ENCODE measurements at regions not wholly inside any gene's neighbourhood (a gene's known extent, or its start where the extent isn't known, plus 50 kb on each side); places are given as distances from the start of the nearest gene placed in this dataset.

GRCh38 chr17:17422217-17422610 is 54.6 kb upstream of the MED9 start:
- 5% methylated on average over 3 of the region's 5 CpGs for WGBS (ENCODE audit: insufficient coverage, low coverage, missing lambda C conversion rate)
- POLR2A ChIA-PET = interaction anchor here (0.7 kb wide), 1 partner anchor 13 kb away, joined by 3 read pairs; no protein-coding TSS in a partner anchor
- H3K4me1 ChIP-seq (replicated peaks in 1 of 2; ENCODE audit: control insufficient read depth in 2 of 2, insufficient read depth in 2 of 2, low read length in 2 of 2) = peaks cover 4 to 28% of the 10 kb centered on the region in 2 experiments; a peak in 4 of 5 replicates

More at GRCh38 chr17:17422217-17422610, 54.6 kb upstream of the MED9 start:
- H3K4me3 ChIP-seq = no peak overlapping the region
- TF ChIP-seq E2F1 (CRISPR knock-in tag; IDR thresholded peaks at IDR 0.05) (no peak), STAT5B (CRISPR knock-in tag; IDR thresholded peaks at IDR 0.05) (no peak), DNMT1 (IDR thresholded peaks at IDR 0.05) (no peak), HOXB6 (CRISPR knock-in tag; IDR thresholded peaks at IDR 0.05; ENCODE audit: borderline replicate concordance) (no peak), ZKSCAN1 (IDR thresholded peaks at IDR 0.05; ENCODE audit: low read depth, low read length) (no peak), SMARCB1 (IDR thresholded peaks at IDR 0.05; ENCODE audit: insufficient read length, low read depth) (no peak), SNIP1 (IDR thresholded peaks at IDR 0.05; ENCODE audit: low read depth) (no peak), ZNF124 (CRISPR knock-in tag; IDR thresholded peaks at IDR 0.05) (no peak), ELF4 (CRISPR knock-in tag; IDR thresholded peaks at IDR 0.05) (no peak), ETS2 (tag; IDR thresholded peaks at IDR 0.05; ENCODE audit: borderline replicate concordance, poor library complexity, severe bottlenecking) (no peak), BACH1 (tag; IDR thresholded peaks at IDR 0.05) (no peak), CBX3 (IDR thresholded peaks at IDR 0.05; ENCODE audit: borderline replicate concordance in 1 of 2, low read length in 2 of 2) (no peak)
- TF ChIP-seq, protein P1, sequence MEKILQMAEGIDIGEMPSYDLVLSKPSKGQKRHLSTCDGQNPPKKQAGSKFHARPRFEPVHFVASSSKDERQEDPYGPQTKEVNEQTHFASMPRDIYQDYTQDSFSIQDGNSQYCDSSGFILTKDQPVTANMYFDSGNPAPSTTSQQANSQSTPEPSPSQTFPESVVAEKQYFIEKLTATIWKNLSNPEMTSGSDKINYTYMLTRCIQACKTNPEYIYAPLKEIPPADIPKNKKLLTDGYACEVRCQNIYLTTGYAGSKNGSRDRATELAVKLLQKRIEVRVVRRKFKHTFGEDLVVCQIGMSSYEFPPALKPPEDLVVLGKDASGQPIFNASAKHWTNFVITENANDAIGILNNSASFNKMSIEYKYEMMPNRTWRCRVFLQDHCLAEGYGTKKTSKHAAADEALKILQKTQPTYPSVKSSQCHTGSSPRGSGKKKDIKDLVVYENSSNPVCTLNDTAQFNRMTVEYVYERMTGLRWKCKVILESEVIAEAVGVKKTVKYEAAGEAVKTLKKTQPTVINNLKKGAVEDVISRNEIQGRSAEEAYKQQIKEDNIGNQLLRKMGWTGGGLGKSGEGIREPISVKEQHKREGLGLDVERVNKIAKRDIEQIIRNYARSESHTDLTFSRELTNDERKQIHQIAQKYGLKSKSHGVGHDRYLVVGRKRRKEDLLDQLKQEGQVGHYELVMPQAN (IDR thresholded peaks at IDR 0.05; ENCODE audit: borderline replicate concordance) = no peak
- H3K36me3 ChIP-seq (ENCODE audit: control insufficient read depth, insufficient read depth, low read length) = no peaks in the 10 kb centered on the region
- FAIRE-seq (no peak), ATAC-seq (no peak), DNase-seq (ENCODE audit: extremely low read depth in 1 of 4, low spot score in 3 of 4) (no peak)
- H3K27ac ChIP-seq (ENCODE audit: extremely low read depth, low read depth, low read length) = no peak overlapping the region
- H2AFZ ChIP-seq (ENCODE audit: low read depth, low read length) = no peak overlapping the region
- no peak overlapping the region for H3K4me2 ChIP-seq (ENCODE audit: insufficient read depth, low read length)
- no peaks in the 10 kb centered on the region for H3K79me2 ChIP-seq (ENCODE audit: control insufficient read depth, insufficient read depth, low read length)
- in situ Hi-C loops (cut with MboI) = no loop called here
- no peaks in the 10 kb centered on the region for H4K20me1 ChIP-seq (replicated peaks; ENCODE audit: control insufficient read depth, insufficient read depth, low read length)
- no TSS peak for BruUV-seq (replicated peaks)
- CTCF ChIA-PET (ENCODE audit: low intra/inter-chr PET ratio) = no interaction called here
- intact Hi-C loops (cut with micrococcal nuclease) = no loop called here
- H3K9me3 ChIP-seq (replicated peaks; ENCODE audit: control insufficient read depth, insufficient read depth, low read depth, low read length) = peaks cover 5% of the 10 kb centered on the region; the same call in 1 of the 2 replicates
- no peak overlapping the region for H3K9ac ChIP-seq (ENCODE audit: insufficient read depth in 1 of 2, low read depth in 2 of 2, low read length in 2 of 2)
- H3K27me3 ChIP-seq (ENCODE audit: control insufficient read depth in 2 of 2, insufficient read depth in 2 of 2, low read length in 2 of 2) = no peaks in the 10 kb centered on the region; a peak in 1 of 5 replicates
- no peaks in the 10 kb centered on the region for H3K9me1 ChIP-seq (ENCODE audit: control insufficient read depth, insufficient read depth, low read length)
